K562 (cell line): ENCODE measurements at regions not wholly inside any gene's neighbourhood (a gene's known extent, or its start where the extent isn't known, plus 50 kb on each side); places are given as distances from the start of the nearest gene placed in this dataset.

Experiments used
- ATAC-seq: fragments of 200-7000 bp; cut with Tn5 transposase; 3 replicates; pipeline ENCODE4 v1.9.1; 2020; ENCODE audit warnings: moderate library complexity
- BruUV-seq: library from RNA; stranded (reverse); fragments of 400-500 nt; replicated peaks from 2 replicates; lab custom pipeline; 2021; lab: Mats Ljungman, UMichigan
- CTCF ChIA-PET: fragments of 300-600 bp; formaldehyde crosslinking; extraction: SDS; loops from one replicate; lab custom pipeline; 2021; ENCODE audit warnings: low intra/inter-chr PET ratio; lab: Yijun Ruan, JAX
- POLR2A ChIA-PET: fragments of 300-600, 350-650 bp; sonication (Branson Sonifier 250); formaldehyde crosslinking; extraction: SDS; loops from one replicate; lab custom pipeline; 2021; ENCODE audit warnings: antibody characterized with exemption, inconsistent platforms; lab: Yijun Ruan, JAX
- DNase-seq, 4 experiments: peaks; one replicate each; pipeline versions ENCODE4 v3.0.0 to v3.0.0-alpha.2; 2011 to 2018; ENCODE audit warnings: low spot score in 3 of 4, mixed read lengths in 3 of 4; ENCODE audit errors: extremely low read depth in 1 of 4
- FAIRE-seq: peaks from 2 replicates; lab custom pipeline; 2011; peaks lifted over from hg19 to GRCh38; lab: Jason Lieb, UNC
- H2AFZ ChIP-seq: 2 replicates; pipeline ENCODE4 v1.6.0; 2011; ENCODE audit warnings: low read depth, low read length, control low read depth, inconsistent platforms
- H3K27ac ChIP-seq: fragments of 200-600 bp; 3 replicates; pipeline ENCODE4 v1.8.0; 2011; ENCODE audit warnings: low read depth, mild to moderate bottlenecking, control low read depth, inconsistent platforms, low read length, moderate library complexity, mixed read lengths; ENCODE audit errors: extremely low read depth
- H3K27me3 ChIP-seq, 2 experiments: fragments of 300-600 bp in 1 of 2; 2 replicates in 1 of 2; 3 replicates in 1 of 2; pipeline versions ENCODE4 v1.6.0 to v1.8.0; 2011; ENCODE audit warnings: inconsistent platforms in 2 of 2, low read length in 2 of 2, mild to moderate bottlenecking in 1 of 2, mixed read lengths in 1 of 2, moderate library complexity in 1 of 2; ENCODE audit not compliant: control insufficient read depth in 2 of 2, insufficient read depth in 2 of 2
- H3K36me3 ChIP-seq: fragments of 300-600 bp; 3 replicates; pipeline ENCODE4 v1.8.0; 2011; ENCODE audit warnings: mild to moderate bottlenecking, low read length, inconsistent platforms; ENCODE audit not compliant: control insufficient read depth, insufficient read depth
- H3K4me1 ChIP-seq, 2 experiments: fragments of 200-600 bp in 1 of 2; replicated peaks in 1 of 2; 2 replicates in 1 of 2; 3 replicates in 1 of 2; pipeline versions ENCODE4 v1.5.1 to v1.8.0; 2011; ENCODE audit warnings: inconsistent platforms in 2 of 2, low read length in 2 of 2, mild to moderate bottlenecking in 1 of 2, mixed read lengths in 1 of 2, moderate library complexity in 1 of 2; ENCODE audit not compliant: control insufficient read depth in 2 of 2, insufficient read depth in 2 of 2
- H3K4me2 ChIP-seq: 2 replicates; pipeline ENCODE4 v1.6.1; 2011; ENCODE audit warnings: low read length, control low read depth, inconsistent platforms, mixed read lengths; ENCODE audit not compliant: insufficient read depth
- H3K4me3 ChIP-seq: fragments of 200-600 bp; sonication (generic), shearing (Covaris generic); 2 replicates; pipeline ENCODE4 v1.5.1; 2016; ENCODE audit warnings: control low read depth, inconsistent platforms
- H3K79me2 ChIP-seq: fragments of 200-600 bp; 3 replicates; pipeline ENCODE4 v1.8.0; 2011; ENCODE audit warnings: low read length, inconsistent platforms; ENCODE audit not compliant: control insufficient read depth, insufficient read depth
- H3K9ac ChIP-seq, 2 experiments: 2 replicates each; pipeline versions ENCODE4 v1.6.0 to v1.6.1; 2011; ENCODE audit warnings: low read depth in 2 of 2, low read length in 2 of 2, control low read depth in 1 of 2, inconsistent platforms in 1 of 2, mild to moderate bottlenecking in 1 of 2, mixed read lengths in 1 of 2; ENCODE audit not compliant: insufficient read depth in 1 of 2
- H3K9me1 ChIP-seq: one replicate; pipeline ENCODE4 v1.6.0; 2011; ENCODE audit warnings: inconsistent platforms, mild to moderate bottlenecking, low read length, moderate library complexity; ENCODE audit not compliant: control insufficient read depth, insufficient read depth
- H3K9me3 ChIP-seq: replicated peaks from 2 replicates; pipeline ENCODE4 v1.5.1; 2011; ENCODE audit warnings: low read depth, low read length, inconsistent platforms; ENCODE audit not compliant: control insufficient read depth, insufficient read depth
- H4K20me1 ChIP-seq: replicated peaks from 2 replicates; pipeline ENCODE4 v1.6.1; 2011; ENCODE audit warnings: low read length, inconsistent platforms, mixed read lengths; ENCODE audit not compliant: control insufficient read depth, insufficient read depth
- CHD1 ChIP-seq: fragments of 200-600 bp; sonication (generic); IDR thresholded peaks from one replicate; pipeline ENCODE4 v1.6.1; 2012; ENCODE audit warnings: mild to moderate bottlenecking, moderate library complexity, low read length, inconsistent platforms
- GTF2F1 ChIP-seq: IDR thresholded peaks from 2 replicates; pipeline ENCODE4 v1.6.1; 2011; ENCODE audit warnings: low read depth, low read length, improper control_type of control experiment
- RBM15 ChIP-seq: fragments of 200-400 bp; formaldehyde crosslinking; IDR thresholded peaks from 2 replicates; pipeline ENCODE4 v1.6.1; 2018; ENCODE audit warnings: mild to moderate bottlenecking, low read length, moderate library complexity; ENCODE audit not compliant: insufficient read depth
- RFX1 ChIP-seq: fragments of 450-650 bp; IDR thresholded peaks from 2 replicates; pipeline ENCODE4 v1.6.1; 2016; ENCODE audit warnings: mild to moderate bottlenecking, moderate library complexity
- SIRT6 ChIP-seq: IDR thresholded peaks from one replicate; pipeline ENCODE4 v1.6.1; 2012; ENCODE audit warnings: low read depth, mild to moderate bottlenecking, control low read depth, inconsistent platforms, low read length, moderate library complexity
- YBX1 ChIP-seq: fragments of 450-650 bp; IDR thresholded peaks from 2 replicates; pipeline ENCODE4 v1.7.1; 2016; ENCODE audit warnings: mild to moderate bottlenecking
- ZNF76 ChIP-seq: fragments of 250-450 bp; sonication (Bioruptor Pico); IDR thresholded peaks from 2 replicates; pipeline ENCODE4 v1.4.0; 2020; ENCODE audit warnings: mild to moderate bottlenecking, moderate library complexity, borderline replicate concordance
- ZSCAN29 ChIP-seq: fragments of 450-650 bp; IDR thresholded peaks from 2 replicates; pipeline ENCODE4 v1.6.1; 2017
- WGBS: fragments of 100-300 bp; shearing (Covaris generic); methylation state at CpG from one replicate; pipeline ENCODE4 v1.1.6; 2016; ENCODE audit warnings: low coverage, mixed read lengths; ENCODE audit not compliant: insufficient coverage; ENCODE audit errors: missing lambda C conversion rate; 5-methylcytosine and 5-hydroxymethylcytosine counted together
- in situ Hi-C: fragments of 300-500 bp; cut with MboI; formaldehyde crosslinking; loops from 4 replicates; pipeline ENCODE4 v1.15.0; 2018; ENCODE audit warnings: inconsistent platforms, mixed read lengths
- intact Hi-C: fragments of 100-400 bp; cut with micrococcal nuclease; formaldehyde crosslinking; loops from 2 replicates; pipeline ENCODE4 v1.14.2; 2022
- TF ChIP-seq, protein P1 (sequence below): fragments of 250-450 bp; sonication (Bioruptor Pico); IDR thresholded peaks from 2 replicates; pipeline ENCODE4 v1.8.0; 2022; ENCODE audit warnings: moderate library complexity, mild to moderate bottlenecking, inconsistent platforms
- TF ChIP-seq, protein P2 (sequence below): IDR thresholded peaks from 2 replicates; pipeline ENCODE4 v1.6.1; 2011; ENCODE audit warnings: borderline replicate concordance, low read depth, mild to moderate bottlenecking, moderate library complexity, low read length; ENCODE audit not compliant: insufficient read depth, poor library complexity, severe bottlenecking

DNA sequence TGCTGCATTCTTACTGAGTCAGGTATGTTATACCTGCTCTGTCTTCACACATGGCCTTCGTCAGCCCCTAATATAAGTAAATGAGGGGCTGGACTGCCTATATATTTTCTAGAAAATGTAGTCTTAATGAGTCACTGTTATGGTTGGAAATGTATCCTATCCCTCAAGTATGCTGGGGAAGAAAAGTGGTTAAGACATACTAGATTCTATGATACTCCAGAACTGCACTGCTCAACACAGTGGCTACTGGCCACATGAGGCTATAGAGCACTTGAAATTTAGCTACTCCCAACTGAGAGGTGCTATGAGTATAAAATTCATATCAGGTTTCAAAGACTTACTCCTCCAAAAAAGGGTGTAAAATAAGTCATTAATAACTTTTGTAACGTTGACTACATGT is 104.3 kb upstream of the STEAP1B start (continued):
- TF ChIP-seq RBM15 (no peak), YBX1 (no peak), GTF2F1 (no peak), CHD1 (no peak)
- TF ChIP-seq, protein P1, sequence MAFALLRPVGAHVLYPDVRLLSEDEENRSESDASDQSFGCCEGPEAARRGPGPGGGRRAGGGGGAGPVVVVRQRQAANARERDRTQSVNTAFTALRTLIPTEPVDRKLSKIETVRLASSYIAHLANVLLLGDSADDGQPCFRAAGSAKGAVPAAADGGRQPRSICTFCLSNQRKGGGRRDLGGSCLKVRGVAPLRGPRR (CRISPR knock-in tag), result no peak
- TF ChIP-seq, protein P2, sequence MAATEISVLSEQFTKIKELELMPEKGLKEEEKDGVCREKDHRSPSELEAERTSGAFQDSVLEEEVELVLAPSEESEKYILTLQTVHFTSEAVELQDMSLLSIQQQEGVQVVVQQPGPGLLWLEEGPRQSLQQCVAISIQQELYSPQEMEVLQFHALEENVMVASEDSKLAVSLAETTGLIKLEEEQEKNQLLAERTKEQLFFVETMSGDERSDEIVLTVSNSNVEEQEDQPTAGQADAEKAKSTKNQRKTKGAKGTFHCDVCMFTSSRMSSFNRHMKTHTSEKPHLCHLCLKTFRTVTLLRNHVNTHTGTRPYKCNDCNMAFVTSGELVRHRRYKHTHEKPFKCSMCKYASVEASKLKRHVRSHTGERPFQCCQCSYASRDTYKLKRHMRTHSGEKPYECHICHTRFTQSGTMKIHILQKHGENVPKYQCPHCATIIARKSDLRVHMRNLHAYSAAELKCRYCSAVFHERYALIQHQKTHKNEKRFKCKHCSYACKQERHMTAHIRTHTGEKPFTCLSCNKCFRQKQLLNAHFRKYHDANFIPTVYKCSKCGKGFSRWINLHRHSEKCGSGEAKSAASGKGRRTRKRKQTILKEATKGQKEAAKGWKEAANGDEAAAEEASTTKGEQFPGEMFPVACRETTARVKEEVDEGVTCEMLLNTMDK, result no peak

DNA sequence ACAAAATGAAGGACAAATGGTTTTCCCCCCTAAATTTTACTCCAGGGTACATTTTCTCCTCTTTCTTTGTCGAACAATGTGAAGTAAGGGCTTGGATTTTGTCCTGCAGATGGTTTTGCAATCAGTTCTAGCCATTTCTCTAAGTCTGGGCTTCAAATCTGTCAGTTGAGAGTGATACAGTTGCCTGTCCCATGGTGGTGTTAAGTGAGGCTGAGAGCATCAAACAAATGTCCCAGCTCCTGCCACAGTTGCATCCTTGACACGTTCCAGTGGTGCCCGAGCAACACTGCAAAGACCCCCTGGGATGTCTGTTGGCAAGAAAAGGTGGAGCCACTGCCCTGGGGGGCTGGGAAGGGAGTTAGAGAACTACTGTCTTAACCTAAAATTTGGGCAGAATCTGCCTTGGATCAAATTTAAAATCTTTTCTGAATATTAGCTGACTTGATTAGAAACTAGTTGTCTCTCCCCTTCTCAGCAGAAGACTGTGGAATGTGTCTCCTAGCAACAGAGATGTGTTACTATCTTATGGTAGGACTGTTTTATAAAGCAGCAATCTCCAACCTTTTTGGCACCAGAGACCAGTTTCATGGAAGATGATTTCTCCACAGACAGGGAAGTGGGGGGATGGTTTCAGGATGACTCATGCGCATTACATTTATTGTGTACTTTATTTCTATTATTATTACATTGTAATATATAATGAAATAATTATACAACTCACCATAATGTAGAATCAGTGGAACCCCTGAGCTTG is 102.0 kb upstream of the STEAP1B start:
- H3K27ac ChIP-seq, result no peak overlapping the region
- no peak overlapping the region for H3K4me2 ChIP-seq
- ATAC-seq (no peak), FAIRE-seq (no peak)
- POLR2A ChIA-PET, result interaction anchor here (0.7 to 1.1 kb wide), 2 partner anchors 18 to 65 kb away, joined by 3 read pairs; no protein-coding TSS in a partner anchor
- intact Hi-C loops, result no loop called here
- no peaks in the 10 kb centered on the region for H3K36me3 ChIP-seq
- TF ChIP-seq ZNF76 (CRISPR knock-in tag) (no peak), ZSCAN29 (no peak), RFX1 (peak; percentile 55; the same call in 1 of the 2 replicates), SIRT6 (no peak)
- TF ChIP-seq, all 486 proteins: peak for 1
- Histone ChIP-seq H3K9me1 (no peaks in the 10 kb centered on the region), H3K27me3 (no peaks in the 10 kb centered on the region), H3K9ac (no peak overlapping the region), H4K20me1 (no peaks in the 10 kb centered on the region), H3K4me1 (peaks cover 0 to 2% of the 10 kb centered on the region in 2 experiments; a peak in 1 of 5 replicates), H3K4me3 (no peak overlapping the region), H2AFZ (no peak overlapping the region), H3K9me3 (no peaks in the 10 kb centered on the region), H3K79me2 (no peaks in the 10 kb centered on the region)
- BruUV-seq, result no TSS peak
- no peak for DNase-seq
- CTCF ChIA-PET, result no interaction called here
- in situ Hi-C loops, result no loop called here
- WGBS, result 81% methylated on average over 4 of the region's 4 CpGs
